Fibroblast of peridontal ligament (primary cell): ENCODE measurements at regions not wholly inside any gene's neighbourhood (a gene's known extent, or its start where the extent isn't known, plus 50 kb on each side); places are given as distances from the start of the nearest gene placed in this dataset.

Experiments
- DNase-seq: peaks from one replicate; pipeline ENCODE4 v3.0.0-alpha.2; 2010; ENCODE audit errors: extremely low read depth

DNA sequence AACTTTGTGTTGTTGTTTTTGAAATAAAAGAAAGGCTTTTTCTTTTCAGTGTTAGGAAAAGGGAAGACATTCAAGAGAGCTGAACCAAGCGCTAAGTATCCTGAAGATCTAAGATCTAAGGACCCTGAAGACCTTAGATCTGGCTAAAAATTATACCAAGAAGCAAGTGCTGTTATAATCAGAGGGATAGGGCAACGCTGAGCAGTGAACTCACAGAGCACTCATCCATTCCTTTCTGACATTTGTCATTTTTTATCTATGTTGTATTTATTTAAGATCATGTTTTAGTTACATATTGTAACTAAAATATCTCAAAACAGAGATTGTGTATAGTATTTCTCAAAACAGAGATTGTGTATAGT, 60.5 kb upstream of the FAM216B start:
- no peak for DNase-seq

DNA sequence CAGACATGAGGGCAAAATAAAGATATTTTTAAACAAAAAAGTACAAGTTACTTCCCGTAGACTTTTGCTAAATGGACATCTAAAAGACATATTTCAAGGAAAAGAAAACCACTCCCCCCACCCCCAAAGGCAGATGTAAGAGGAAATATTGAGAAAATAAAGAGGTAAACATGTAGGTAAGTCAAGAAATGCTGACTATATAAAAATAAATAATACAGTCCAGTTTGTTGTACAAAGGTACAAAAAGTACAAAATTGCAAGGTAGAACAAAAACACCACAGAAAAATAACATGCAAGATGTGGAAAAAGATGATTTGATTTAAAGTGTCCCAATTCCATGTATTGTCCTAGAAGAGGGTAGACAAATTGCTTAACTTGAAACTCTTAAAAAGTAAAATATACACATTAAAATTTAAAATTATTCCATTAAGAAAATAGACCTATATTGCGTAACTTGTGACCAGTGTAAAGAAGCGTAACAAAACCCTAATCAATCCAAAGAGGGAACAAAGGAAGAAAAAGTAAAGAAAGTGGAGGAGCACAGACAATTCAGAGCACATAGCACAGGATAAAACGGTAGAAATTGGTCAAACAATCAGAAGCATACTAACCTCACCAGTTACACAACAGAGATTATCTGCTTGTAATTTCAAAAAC, 58.4 kb upstream of the FAM216B start:
- no peak for DNase-seq

- DNase-seq = peak; percentile 67
Measured at GRCh38 chr13:42728507-42729180, 52.7 kb upstream of the FAM216B start.

- DNase-seq = no peak
Measured at GRCh38 chr13:42729857-42730402, 51.5 kb upstream of the FAM216B start.
